Cardiac muscle cell (in vitro differentiated cells and primary cell): ENCODE measurements at regions not wholly inside any gene's neighbourhood (a gene's known extent, or its start where the extent isn't known, plus 50 kb on each side); places are given as distances from the start of the nearest gene placed in this dataset.

Experiments
- DNase-seq, 2 donors: peaks; one replicate each; pipeline versions ENCODE4 v3.0.0 to v3.0.0-alpha.2; 2010 to 2017; ENCODE audit warnings: low read depth in 1 of 2, low spot score in 1 of 2
- H3K27ac ChIP-seq: fragments of 200-600 bp; sonication (generic); 2 replicates; pipeline ENCODE4 v1.5.1; 2016
- H3K27me3 ChIP-seq: fragments of 200-600 bp; sonication (generic); 2 replicates; pipeline ENCODE4 v1.6.0; 2016; ENCODE audit warnings: control low read depth
- H3K36me3 ChIP-seq: fragments of 200-600 bp; sonication (generic); 2 replicates; pipeline ENCODE4 v1.5.1; 2016; ENCODE audit warnings: control low read depth
- H3K4me1 ChIP-seq: fragments of 200-600 bp; sonication (generic); 2 replicates; pipeline ENCODE4 v1.8.1; 2017; ENCODE audit warnings: low read depth, mild to moderate bottlenecking, mixed run types
- H3K4me3 ChIP-seq: fragments of 200-600 bp; sonication (generic); 2 replicates; pipeline ENCODE4 v1.5.1; 2016; ENCODE audit warnings: mild to moderate bottlenecking
- H3K9me3 ChIP-seq: fragments of 200-600 bp; sonication (generic); 2 replicates; pipeline ENCODE4 v1.5.1; 2017; ENCODE audit warnings: low read depth, mild to moderate bottlenecking, control low read depth
- CTCF ChIP-seq: IDR thresholded peaks from 2 replicates; pipeline ENCODE4 v1.5.1; 2012; ENCODE audit warnings: low read depth, mild to moderate bottlenecking, low read length

GRCh38 chr14:71815110-71815509, 117.1 kb upstream of the RGS6 start:
- Histone ChIP-seq H3K9me3 (no peaks in the 10 kb centered on the region), H3K4me3 (no peak overlapping the region)
- no peak for DNase-seq

GRCh38 chr14:71824816-71825215, 107.4 kb upstream of the RGS6 start:
- Histone ChIP-seq H3K4me3 (no peak overlapping the region), H3K27ac (no peak overlapping the region), H3K9me3 (no peaks in the 10 kb centered on the region), H3K4me1 (no peaks in the 10 kb centered on the region), H3K27me3 (no peaks in the 10 kb centered on the region), H3K36me3 (no peaks in the 10 kb centered on the region)
- DNase-seq, result no peak
- TF ChIP-seq CTCF, result no peak

More at GRCh38 chr14:71815110-71815509, 117.1 kb upstream of the RGS6 start:
- H3K27me3 ChIP-seq, result no peaks in the 10 kb centered on the region
- H3K27ac ChIP-seq, result no peak overlapping the region
- no peaks in the 10 kb centered on the region for H3K36me3 ChIP-seq
- no peak for TF ChIP-seq CTCF
- no peaks in the 10 kb centered on the region for H3K4me1 ChIP-seq

DNA sequence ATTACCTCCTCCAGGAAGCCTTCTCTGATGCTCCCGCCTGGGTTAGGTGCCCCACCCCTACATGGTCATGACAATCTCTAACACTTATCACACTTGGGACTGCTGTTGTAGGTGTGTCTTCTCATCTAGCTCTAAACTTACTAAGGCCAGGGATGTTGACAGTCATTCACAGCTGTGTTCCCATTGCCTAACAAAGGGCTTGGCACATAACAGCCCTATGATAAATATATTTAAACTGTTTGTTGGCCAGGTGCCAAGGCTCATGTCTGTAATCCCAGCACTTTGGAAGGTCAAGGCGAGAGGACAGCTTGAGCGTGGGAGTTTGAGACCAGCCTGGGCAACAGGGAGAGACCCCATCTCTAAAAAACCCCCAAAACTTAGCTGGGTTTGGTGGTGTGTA, 98.8 kb upstream of the RGS6 start:
- TF ChIP-seq CTCF, result no peak
- H3K4me3 ChIP-seq, result no peak overlapping the region
- H3K4me1 ChIP-seq, result no peaks in the 10 kb centered on the region
- no peaks in the 10 kb centered on the region for H3K9me3 ChIP-seq
- no peaks in the 10 kb centered on the region for H3K36me3 ChIP-seq
- no peak overlapping the region for H3K27ac ChIP-seq
- no peak for DNase-seq
- no peaks in the 10 kb centered on the region for H3K27me3 ChIP-seq

DNA sequence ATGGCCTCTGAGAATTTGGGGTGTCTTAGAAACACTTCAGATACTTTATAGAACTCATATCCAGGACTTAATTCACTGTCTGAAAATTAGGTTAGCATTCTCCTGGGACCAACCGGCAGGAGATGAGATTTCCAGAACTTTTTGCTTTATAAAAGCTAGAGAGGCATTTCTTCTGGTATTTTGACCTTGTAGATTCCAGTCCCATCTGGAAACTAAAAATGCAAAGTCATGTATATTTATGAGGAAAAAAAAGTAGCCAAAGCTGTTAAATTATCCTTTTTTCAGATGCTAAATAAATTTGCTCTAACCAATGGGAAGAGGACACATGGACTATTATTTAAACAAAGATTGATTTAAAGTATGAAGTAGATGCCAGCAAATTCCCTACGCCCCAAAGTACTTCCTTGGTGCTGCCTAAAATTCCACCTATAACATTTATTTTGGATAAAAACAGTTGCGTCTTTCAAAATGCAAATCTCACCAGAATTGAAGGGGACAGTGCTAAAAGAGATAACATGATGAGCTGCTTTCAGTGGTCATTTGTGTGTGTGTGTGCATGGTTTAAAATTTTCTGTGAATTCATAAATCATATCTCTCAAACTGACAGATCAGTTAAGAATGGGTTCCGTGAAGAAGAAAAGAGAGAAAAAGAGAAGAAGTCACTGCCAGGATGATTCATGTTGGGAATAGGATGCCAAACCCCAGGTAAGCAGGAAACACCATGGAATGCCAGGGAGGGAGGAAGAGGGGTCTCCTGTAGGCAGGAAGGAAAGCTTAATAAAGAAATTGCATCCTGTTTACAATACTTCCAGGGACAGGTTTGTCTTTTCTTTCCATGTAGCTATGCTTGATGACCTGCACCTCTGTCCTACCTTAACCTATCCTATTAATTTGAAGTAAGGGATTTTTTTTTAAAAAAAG, 97.7 kb upstream of the RGS6 start:
- Histone ChIP-seq H3K27ac (no peak overlapping the region), H3K36me3 (no peaks in the 10 kb centered on the region), H3K9me3 (no peaks in the 10 kb centered on the region), H3K27me3 (no peaks in the 10 kb centered on the region), H3K4me3 (no peak overlapping the region), H3K4me1 (no peaks in the 10 kb centered on the region)
- no peak for DNase-seq
- no peak for TF ChIP-seq CTCF

- H3K9me3 ChIP-seq, result no peaks in the 10 kb centered on the region
- DNase-seq, result peak; percentile 40 to 89
- H3K4me1 ChIP-seq, result no peaks in the 10 kb centered on the region
- no peaks in the 10 kb centered on the region for H3K36me3 ChIP-seq
- TF ChIP-seq CTCF, result no peak
- no peak overlapping the region for H3K27ac ChIP-seq
- H3K27me3 ChIP-seq, result peaks cover 7% of the 10 kb centered on the region
- H3K4me3 ChIP-seq, result no peak overlapping the region
Observed at GRCh38 chr14:71852181-71852580, 80.0 kb upstream of the RGS6 start.
